HG03521 (cell line): ENCODE measurements at regions not wholly inside any gene's neighbourhood (a gene's known extent, or its start where the extent isn't known, plus 50 kb on each side); places are given as distances from the start of the nearest gene placed in this dataset.
"Not testable (repeated sequence)": the region's sequence is repeated elsewhere in the genome, so short reads cannot be mapped to it uniquely, and the experiment has no call there.

Source experiments
- ATAC-seq: cut with Tn5 transposase; IDR thresholded peaks from one replicate; pipeline ENCODE4 v1.9.1; 2021; ENCODE audit warnings: mild to moderate bottlenecking, moderate library complexity; ENCODE audit not compliant: unreplicated experiment

GRCh38 chr5:131107128-131107527, 57.9 kb downstream of the HINT1 start:
- ATAC-seq: no peak

GRCh38 chr5:131104169-131104808, 60.8 kb downstream of the HINT1 start:
- ATAC-seq: no peak

GRCh38 chr5:131096774-131097710, 68.0 kb downstream of the HINT1 start:
- ATAC-seq: no peak

GRCh38 chr5:131095561-131095960, 69.5 kb downstream of the HINT1 start:
- ATAC-seq: not testable (repeated sequence)

- ATAC-seq: no peak
Measured at GRCh38 chr5:131084436-131084835, 80.6 kb downstream of the HINT1 start.

GRCh38 chr5:131081913-131082488, 83.1 kb downstream of the HINT1 start:
- no peak for ATAC-seq

- ATAC-seq: no peak
Measured at GRCh38 chr5:131081374-131081773, 83.7 kb downstream of the HINT1 start.

- no peak for ATAC-seq
Measured at GRCh38 chr5:131079232-131079631, 85.8 kb downstream of the HINT1 start.

- peak; percentile 93 for ATAC-seq
Measured at GRCh38 chr5:131068893-131069643, 96.0 kb downstream of the HINT1 start.

GRCh38 chr5:131068076-131068475, 97.0 kb downstream of the HINT1 start:
- ATAC-seq: no peak

GRCh38 chr5:131067636-131068035, 97.4 kb downstream of the HINT1 start:
- no peak for ATAC-seq

GRCh38 chr5:131064669-131065371, 100.2 kb downstream of the HINT1 start:
- ATAC-seq: no peak

GRCh38 chr5:131042021-131042789, 122.9 kb downstream of the HINT1 start:
- no peak for ATAC-seq

GRCh38 chr5:131023498-131023865, 141.6 kb downstream of the HINT1 start:
- no peak for ATAC-seq

GRCh38 chr5:131022811-131023497, 142.1 kb downstream of the HINT1 start:
- ATAC-seq: no peak

- ATAC-seq: no peak
Measured at GRCh38 chr5:131021646-131022045, 143.4 kb downstream of the HINT1 start.

GRCh38 chr5:131019601-131020315, 145.3 kb downstream of the HINT1 start:
- no peak for ATAC-seq

- no peak for ATAC-seq
Measured at GRCh38 chr5:131019111-131019510, 145.9 kb downstream of the HINT1 start.

- no peak for ATAC-seq
Measured at GRCh38 chr5:131008329-131008728, 156.7 kb downstream of the HINT1 start.
